ENCODE measurements at regions not wholly inside any gene's neighbourhood (a gene's known extent, or its start where the extent isn't known, plus 50 kb on each side); places are given as distances from the start of the nearest gene placed in this dataset.

DNA sequence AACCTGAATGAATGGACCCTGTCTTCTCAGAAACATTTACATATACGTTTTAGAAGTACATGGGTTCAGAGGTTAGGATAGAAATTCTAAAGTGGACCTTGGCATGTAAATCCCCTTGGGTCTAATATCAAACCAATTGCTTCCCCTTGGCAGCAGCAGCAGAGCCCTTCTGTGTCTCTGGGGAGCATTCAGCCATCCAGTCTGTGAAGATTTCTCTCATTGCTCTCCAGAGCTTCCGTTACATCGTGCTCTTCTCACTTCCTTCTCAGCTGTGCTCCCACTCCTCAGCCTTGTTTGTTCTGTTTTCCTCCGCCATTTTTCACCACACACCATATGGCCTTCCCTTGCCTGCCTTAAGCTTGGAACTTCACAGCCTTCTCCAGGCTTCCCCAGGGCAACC lies 61.5 kb upstream of the ATP1B1 start:
- Mint-ChIP-seq H3K9me3 (no peaks in the 10 kb centered on the region), H3K4me1 (ENCODE audit: low read depth) (peaks cover 42% of the 10 kb centered on the region), H3K36me3 (ENCODE audit: low read depth) (no peaks in the 10 kb centered on the region), H3K27me3 (no peaks in the 10 kb centered on the region), H3K27ac (peak overlapping the region; percentile 15), H3K4me3 (peak overlapping the region; percentile 12)
- Histone ChIP-seq H3K27me3 (ENCODE audit: control insufficient read depth in 1 of 2, insufficient read depth in 2 of 2, low read length in 2 of 2) (no peaks in the 10 kb centered on the region), H3K36me3 (ENCODE audit: insufficient read depth, low read length) (no peaks in the 10 kb centered on the region), H3K4me1 (ENCODE audit: insufficient read depth, low read length) (peaks cover 31% of the 10 kb centered on the region), H3K4me3 (ENCODE audit: low read length) (no peak overlapping the region), H3K27ac (ENCODE audit: low read depth in 1 of 2, low read length in 2 of 2) (no peak overlapping the region), H3K9me3 (ENCODE audit: control insufficient read depth in 1 of 2, insufficient read depth in 1 of 2, low read length in 2 of 2) (no peaks in the 10 kb centered on the region)
- peak in 1 of 14 experiments; percentile 1 for DNase-seq
- ChIA-PET CTCF (no interaction called here), POLR2A (no interaction called here)
- TF ChIP-seq, protein P1, sequence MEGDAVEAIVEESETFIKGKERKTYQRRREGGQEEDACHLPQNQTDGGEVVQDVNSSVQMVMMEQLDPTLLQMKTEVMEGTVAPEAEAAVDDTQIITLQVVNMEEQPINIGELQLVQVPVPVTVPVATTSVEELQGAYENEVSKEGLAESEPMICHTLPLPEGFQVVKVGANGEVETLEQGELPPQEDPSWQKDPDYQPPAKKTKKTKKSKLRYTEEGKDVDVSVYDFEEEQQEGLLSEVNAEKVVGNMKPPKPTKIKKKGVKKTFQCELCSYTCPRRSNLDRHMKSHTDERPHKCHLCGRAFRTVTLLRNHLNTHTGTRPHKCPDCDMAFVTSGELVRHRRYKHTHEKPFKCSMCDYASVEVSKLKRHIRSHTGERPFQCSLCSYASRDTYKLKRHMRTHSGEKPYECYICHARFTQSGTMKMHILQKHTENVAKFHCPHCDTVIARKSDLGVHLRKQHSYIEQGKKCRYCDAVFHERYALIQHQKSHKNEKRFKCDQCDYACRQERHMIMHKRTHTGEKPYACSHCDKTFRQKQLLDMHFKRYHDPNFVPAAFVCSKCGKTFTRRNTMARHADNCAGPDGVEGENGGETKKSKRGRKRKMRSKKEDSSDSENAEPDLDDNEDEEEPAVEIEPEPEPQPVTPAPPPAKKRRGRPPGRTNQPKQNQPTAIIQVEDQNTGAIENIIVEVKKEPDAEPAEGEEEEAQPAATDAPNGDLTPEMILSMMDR (IDR thresholded peaks at IDR 0.05) = no peak
- intact Hi-C loops (cut with DNase I, micrococcal nuclease) = no loop called here
- ATAC-seq (ENCODE audit: poor library complexity) = no peak

DNA sequence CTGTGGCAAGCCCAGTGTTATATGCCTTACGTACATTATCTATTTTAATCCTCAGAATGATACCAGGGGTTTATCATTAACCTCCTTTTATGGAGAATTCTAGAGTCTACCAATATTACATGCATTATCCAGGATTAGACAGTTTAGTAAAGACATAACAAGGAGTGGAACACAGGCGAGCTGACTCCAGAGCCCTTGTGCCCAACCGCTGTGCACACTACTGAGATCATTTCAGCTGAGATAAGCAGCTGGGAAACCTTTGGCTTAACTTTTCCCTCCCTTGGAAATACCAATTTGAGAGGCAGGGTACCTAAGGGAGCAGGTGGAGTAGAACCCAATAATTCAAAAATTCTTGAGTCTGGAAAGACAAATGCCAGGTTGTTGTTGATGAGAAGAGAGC lies 59.8 kb upstream of the ATP1B1 start:
- no peaks in the 10 kb centered on the region for H3K27me3 Mint-ChIP-seq
- intact Hi-C loops (cut with DNase I, micrococcal nuclease) = no loop called here
- Histone ChIP-seq H3K27ac (ENCODE audit: low read depth in 1 of 2, low read length in 2 of 2) (no peak overlapping the region), H3K27me3 (ENCODE audit: control insufficient read depth in 1 of 2, insufficient read depth in 2 of 2, low read length in 2 of 2) (no peaks in the 10 kb centered on the region), H3K9me3 (ENCODE audit: control insufficient read depth in 1 of 2, insufficient read depth in 1 of 2, low read length in 2 of 2) (no peaks in the 10 kb centered on the region), H3K4me3 (ENCODE audit: low read length) (no peak overlapping the region), H3K36me3 (ENCODE audit: insufficient read depth, low read length) (no peaks in the 10 kb centered on the region), H3K4me1 (ENCODE audit: insufficient read depth, low read length) (peaks cover 31% of the 10 kb centered on the region)
- ATAC-seq (ENCODE audit: poor library complexity) = no peak
- TF ChIP-seq, protein P1 (IDR thresholded peaks at IDR 0.05) = no peak
- ChIA-PET CTCF (no interaction called here), POLR2A (no interaction called here)
- no peaks in the 10 kb centered on the region for H3K36me3 Mint-ChIP-seq (ENCODE audit: low read depth)
- H3K4me1 Mint-ChIP-seq (ENCODE audit: low read depth) = peaks cover 41% of the 10 kb centered on the region
- H3K27ac Mint-ChIP-seq = no peak overlapping the region
- no peak for DNase-seq
- no peaks in the 10 kb centered on the region for H3K9me3 Mint-ChIP-seq
- no peak overlapping the region for H3K4me3 Mint-ChIP-seq

- Mint-ChIP-seq H3K27ac (no peak overlapping the region), H3K9me3 (no peaks in the 10 kb centered on the region), H3K27me3 (no peaks in the 10 kb centered on the region), H3K36me3 (ENCODE audit: low read depth) (no peaks in the 10 kb centered on the region), H3K4me1 (ENCODE audit: low read depth) (peaks cover 37% of the 10 kb centered on the region), H3K4me3 (no peak overlapping the region)
- no peak overlapping the region for H3K27ac ChIP-seq (ENCODE audit: low read depth in 1 of 2, low read length in 2 of 2)
- no peaks in the 10 kb centered on the region for H3K36me3 ChIP-seq (ENCODE audit: insufficient read depth, low read length)
- H3K4me1 ChIP-seq (ENCODE audit: insufficient read depth, low read length) = peaks cover 31% of the 10 kb centered on the region
- no peak for ATAC-seq (ENCODE audit: poor library complexity)
- no peak for DNase-seq
- no peaks in the 10 kb centered on the region for H3K9me3 ChIP-seq (ENCODE audit: control insufficient read depth in 1 of 2, insufficient read depth in 1 of 2, low read length in 2 of 2)
- ChIA-PET POLR2A (no interaction called here), CTCF (no interaction called here)
- intact Hi-C loops (cut with DNase I, micrococcal nuclease) = no loop called here
- no peak overlapping the region for H3K4me3 ChIP-seq (ENCODE audit: low read length)
- TF ChIP-seq, protein P1 (IDR thresholded peaks at IDR 0.05) = no peak
- no peaks in the 10 kb centered on the region for H3K27me3 ChIP-seq (ENCODE audit: control insufficient read depth in 1 of 2, insufficient read depth in 2 of 2, low read length in 2 of 2)
Observed at GRCh38 chr1:169047074-169047473, 59.4 kb upstream of the ATP1B1 start.
